MM.1S (cell line): ENCODE measurements at regions not wholly inside any gene's neighbourhood (a gene's known extent, or its start where the extent isn't known, plus 50 kb on each side); places are given as distances from the start of the nearest gene placed in this dataset.

Experiments used
- DNase-seq: peaks from one replicate; pipeline ENCODE4 v3.0.0-alpha.2; 2015
- H2AFZ ChIP-seq: fragments of 300-600 bp; sonication (generic); 2 replicates; pipeline ENCODE4 v1.6.0; 2016; ENCODE audit warnings: antibody characterized with exemption, low read length
- H3F3A ChIP-seq: fragments of 300-600 bp; sonication (generic); 2 replicates; pipeline ENCODE4 v1.6.1; 2016; ENCODE audit warnings: mild to moderate bottlenecking, antibody characterized with exemption, low read length, moderate library complexity, mixed read lengths; ENCODE audit not compliant: insufficient read depth
- H3K27ac ChIP-seq: fragments of 300-600 bp; sonication (generic); 2 replicates; pipeline ENCODE4 v1.5.1; 2016; ENCODE audit warnings: mild to moderate bottlenecking, low read length
- H3K27me3 ChIP-seq: fragments of 300-600 bp; sonication (generic); replicated peaks from 2 replicates; pipeline ENCODE4 v1.6.0; 2016; ENCODE audit warnings: low read length; ENCODE audit not compliant: insufficient read depth
- H3K36me3 ChIP-seq: fragments of 300-600 bp; sonication (generic); replicated peaks from 2 replicates; pipeline ENCODE4 v1.6.1; 2016; ENCODE audit warnings: mild to moderate bottlenecking, low read length, mixed read lengths; ENCODE audit not compliant: insufficient read depth
- H3K4me1 ChIP-seq: fragments of 300-600 bp; sonication (generic); 2 replicates; pipeline ENCODE4 v1.6.1; 2016; ENCODE audit warnings: low read length, mixed read lengths
- H3K4me2 ChIP-seq: fragments of 300-600 bp; sonication (generic); 2 replicates; pipeline ENCODE4 v1.6.0; 2016; ENCODE audit warnings: low read depth, low read length
- H3K4me3 ChIP-seq: fragments of 300-600 bp; sonication (generic); 2 replicates; pipeline ENCODE4 v1.5.1; 2016; ENCODE audit warnings: low read length, mixed read lengths
- H3K79me2 ChIP-seq: fragments of 300-600 bp; sonication (generic); 2 replicates; pipeline ENCODE4 v1.6.1; 2016; ENCODE audit warnings: mixed run types, low read length, mixed read lengths
- H3K9ac ChIP-seq: fragments of 300-600 bp; sonication (generic); 2 replicates; pipeline ENCODE4 v1.6.1; 2016; ENCODE audit warnings: low read length, mixed read lengths
- H3K9me2 ChIP-seq: fragments of 300-600 bp; sonication (generic); replicated peaks from 2 replicates; pipeline ENCODE4 v1.6.1; 2016; ENCODE audit warnings: mild to moderate bottlenecking, low read length, mixed read lengths; ENCODE audit not compliant: insufficient read depth
- H3K9me3 ChIP-seq: fragments of 300-600 bp; sonication (generic); replicated peaks from 2 replicates; pipeline ENCODE4 v1.6.1; 2016; ENCODE audit warnings: mild to moderate bottlenecking, low read length, mixed read lengths; ENCODE audit not compliant: insufficient read depth
- H4K20me1 ChIP-seq: fragments of 300-600 bp; sonication (generic); 2 replicates; pipeline ENCODE4 v1.6.1; 2016; ENCODE audit warnings: mild to moderate bottlenecking, low read length, moderate library complexity, mixed read lengths; ENCODE audit not compliant: insufficient read depth
- CTCF ChIP-seq: fragments of 300-600 bp; sonication (generic); IDR thresholded peaks from 2 replicates; pipeline ENCODE4 v1.5.1; 2016; ENCODE audit warnings: antibody characterized with exemption, low read length, mixed read lengths
- EZH2 ChIP-seq: fragments of 300-600 bp; sonication (generic); optimal IDR thresholded peaks from 2 replicates; pipeline ENCODE3; 2017; ENCODE audit warnings: low read depth, mild to moderate bottlenecking, antibody characterized with exemption, low read length, mixed read lengths
- EZH2phosphoT487 ChIP-seq: fragments of 300-600 bp; sonication (generic); IDR thresholded peaks from 2 replicates; pipeline ENCODE4 v1.6.1; 2018; ENCODE audit warnings: antibody characterized with exemption, low read length

GRCh38 chr9:94169968-94170367 lies 85.7 kb downstream of the PTPDC1 start:
- Histone ChIP-seq H2AFZ (no peak overlapping the region), H3K36me3 (peaks cover 11% of the 10 kb centered on the region; the same call in 1 of the 2 replicates), H3K27ac (no peak overlapping the region), H3F3A (peaks cover 3% of the 10 kb centered on the region; the same call in 1 of the 2 replicates), H3K4me2 (peak overlapping the region; percentile 25; the same call in 1 of the 2 replicates), H3K27me3 (no peaks in the 10 kb centered on the region), H3K9ac (no peak overlapping the region), H3K4me1 (peaks cover 26% of the 10 kb centered on the region), H3K9me3 (no peaks in the 10 kb centered on the region), H3K79me2 (peaks cover 82% of the 10 kb centered on the region), H4K20me1 (peaks cover 69% of the 10 kb centered on the region), H3K9me2 (no peaks in the 10 kb centered on the region), H3K4me3 (no peak overlapping the region)
- TF ChIP-seq CTCF (no peak), EZH2phosphoT487 (no peak), EZH2 (no peak)
- DNase-seq, result no peak

GRCh38 chr9:94173632-94174031 lies 85.5 kb upstream of the ZNF169 start:
- no peaks in the 10 kb centered on the region for H3K9me2 ChIP-seq

GRCh38 chr9:94174164-94174563 lies 84.9 kb upstream of the ZNF169 start:
- H3K4me1 ChIP-seq, result peaks cover 11% of the 10 kb centered on the region
- H3K9me2 ChIP-seq, result no peaks in the 10 kb centered on the region
- no peak overlapping the region for H3K4me3 ChIP-seq

More at GRCh38 chr9:94173632-94174031, 85.5 kb upstream of the ZNF169 start:
- Histone ChIP-seq H3K36me3 (peaks cover 24% of the 10 kb centered on the region), H3K27ac (no peak overlapping the region), H3F3A (peaks cover 22% of the 10 kb centered on the region), H2AFZ (no peak overlapping the region), H3K9ac (no peak overlapping the region), H4K20me1 (peaks cover 77% of the 10 kb centered on the region), H3K79me2 (peaks cover 93% of the 10 kb centered on the region), H3K27me3 (no peaks in the 10 kb centered on the region), H3K4me1 (peaks cover 12% of the 10 kb centered on the region), H3K9me3 (no peaks in the 10 kb centered on the region), H3K4me3 (no peak overlapping the region), H3K4me2 (no peak overlapping the region)
- no peak for TF ChIP-seq EZH2phosphoT487
- TF ChIP-seq EZH2, result no peak
- no peak for TF ChIP-seq CTCF
- no peak for DNase-seq

More at GRCh38 chr9:94174164-94174563, 84.9 kb upstream of the ZNF169 start:
- Histone ChIP-seq H3K27me3 (no peaks in the 10 kb centered on the region), H3F3A (peaks cover 22% of the 10 kb centered on the region), H3K79me2 (peaks cover 87% of the 10 kb centered on the region), H3K9ac (no peak overlapping the region), H2AFZ (no peak overlapping the region), H3K4me2 (no peak overlapping the region), H4K20me1 (peaks cover 72% of the 10 kb centered on the region), H3K36me3 (peaks cover 23% of the 10 kb centered on the region), H3K27ac (no peak overlapping the region), H3K9me3 (no peaks in the 10 kb centered on the region)
- no peak for DNase-seq
- no peak for TF ChIP-seq EZH2
- TF ChIP-seq CTCF, result no peak
- no peak for TF ChIP-seq EZH2phosphoT487
